Peyer's patch (tissue), 4 donors: ENCODE measurements at regions not wholly inside any gene's neighbourhood (a gene's known extent, or its start where the extent isn't known, plus 50 kb on each side); places are given as distances from the start of the nearest gene placed in this dataset.

Experiments used
- DNase-seq, 3 donors: peaks; one replicate each; pipeline ENCODE4 v3.0.0-alpha.2; 2017 to 2019
- H3K27ac ChIP-seq, 4 donors: fragments of 200-600 bp; sonication (generic); one replicate each; pipeline ENCODE4 v1.5.1; 2016 to 2019
- H3K27me3 ChIP-seq, 2 donors: fragments of 200-600 bp; sonication (generic); one replicate each; pipeline ENCODE4 v1.5.1; 2019
- H3K36me3 ChIP-seq, 3 donors: fragments of 200-600 bp; sonication (generic); one replicate each; pipeline ENCODE4 v1.5.1; 2016 to 2019
- H3K4me1 ChIP-seq, 4 donors: fragments of 200-600 bp; sonication (generic); one replicate each; pipeline ENCODE4 v1.5.1; 2016 to 2019
- H3K4me3 ChIP-seq, 4 donors: fragments of 200-600 bp; sonication (generic); 1 replicate in 3 of 4; 2 replicates in 1 of 4; pipeline ENCODE4 v1.5.1; 2016 to 2019; ENCODE audit warnings: mild to moderate bottlenecking in 1 of 4
- H3K9me3 ChIP-seq, 4 donors: fragments of 200-600 bp; sonication (generic); one replicate each; pipeline ENCODE4 v1.5.1; 2016 to 2019; ENCODE audit warnings: mild to moderate bottlenecking in 1 of 4
- POLR2A ChIP-seq, 2 donors: fragments of 450-650 bp; IDR thresholded peaks; one replicate each; pipeline ENCODE4 v1.5.1; 2017; ENCODE audit warnings: antibody characterized with exemption in 2 of 2, mild to moderate bottlenecking in 2 of 2, moderate library complexity in 2 of 2
- TF ChIP-seq, protein P1 (sequence below), 6 experiments: fragments of 450-650 bp in 4 of 6; fragments of 200-600 bp in 2 of 6; sonication (generic) in 1 of 6; IDR thresholded peaks; one replicate each; pipeline ENCODE4 v1.5.1; 2017 to 2019; ENCODE audit warnings: antibody characterized with exemption in 6 of 6, mild to moderate bottlenecking in 3 of 6, moderate library complexity in 1 of 6

DNA sequence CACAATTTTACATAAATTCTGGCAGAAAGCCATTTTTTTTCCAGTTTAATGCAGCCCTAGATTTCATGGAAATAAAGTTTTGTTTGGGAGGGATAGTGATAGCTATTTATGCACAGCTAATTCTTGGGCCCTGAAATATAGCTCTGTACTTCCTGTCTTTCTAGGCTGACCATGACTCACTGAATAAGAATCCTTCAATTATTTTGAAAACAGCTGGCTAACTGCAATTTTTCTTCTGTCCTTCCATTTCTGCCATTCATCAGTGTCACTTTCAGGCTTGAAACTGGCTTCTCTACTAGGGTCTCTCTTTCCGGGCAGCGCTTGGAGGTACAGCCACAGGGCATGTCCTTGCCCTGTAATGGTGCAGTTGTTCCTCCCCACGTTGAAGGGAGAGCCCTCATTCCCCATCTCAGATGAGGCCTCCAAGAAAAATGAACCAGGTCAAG lies 97.1 kb upstream of the TMEM178A start:
- Histone ChIP-seq H3K9me3 (peaks cover 0 to 3% (median 1%) of the 10 kb centered on the region in 4 donors), H3K27ac (no peak overlapping the region), H3K27me3 (no peaks in the 10 kb centered on the region), H3K4me1 (peaks cover 0 to 4% (median 0%) of the 10 kb centered on the region in 4 donors), H3K4me3 (no peak overlapping the region), H3K36me3 (no peaks in the 10 kb centered on the region)
- DNase-seq = no peak
- TF ChIP-seq, protein P1, sequence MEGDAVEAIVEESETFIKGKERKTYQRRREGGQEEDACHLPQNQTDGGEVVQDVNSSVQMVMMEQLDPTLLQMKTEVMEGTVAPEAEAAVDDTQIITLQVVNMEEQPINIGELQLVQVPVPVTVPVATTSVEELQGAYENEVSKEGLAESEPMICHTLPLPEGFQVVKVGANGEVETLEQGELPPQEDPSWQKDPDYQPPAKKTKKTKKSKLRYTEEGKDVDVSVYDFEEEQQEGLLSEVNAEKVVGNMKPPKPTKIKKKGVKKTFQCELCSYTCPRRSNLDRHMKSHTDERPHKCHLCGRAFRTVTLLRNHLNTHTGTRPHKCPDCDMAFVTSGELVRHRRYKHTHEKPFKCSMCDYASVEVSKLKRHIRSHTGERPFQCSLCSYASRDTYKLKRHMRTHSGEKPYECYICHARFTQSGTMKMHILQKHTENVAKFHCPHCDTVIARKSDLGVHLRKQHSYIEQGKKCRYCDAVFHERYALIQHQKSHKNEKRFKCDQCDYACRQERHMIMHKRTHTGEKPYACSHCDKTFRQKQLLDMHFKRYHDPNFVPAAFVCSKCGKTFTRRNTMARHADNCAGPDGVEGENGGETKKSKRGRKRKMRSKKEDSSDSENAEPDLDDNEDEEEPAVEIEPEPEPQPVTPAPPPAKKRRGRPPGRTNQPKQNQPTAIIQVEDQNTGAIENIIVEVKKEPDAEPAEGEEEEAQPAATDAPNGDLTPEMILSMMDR (IDR thresholded peaks at IDR 0.05) = no peak
- TF ChIP-seq POLR2A (IDR thresholded peaks at IDR 0.05) = no peak

DNA sequence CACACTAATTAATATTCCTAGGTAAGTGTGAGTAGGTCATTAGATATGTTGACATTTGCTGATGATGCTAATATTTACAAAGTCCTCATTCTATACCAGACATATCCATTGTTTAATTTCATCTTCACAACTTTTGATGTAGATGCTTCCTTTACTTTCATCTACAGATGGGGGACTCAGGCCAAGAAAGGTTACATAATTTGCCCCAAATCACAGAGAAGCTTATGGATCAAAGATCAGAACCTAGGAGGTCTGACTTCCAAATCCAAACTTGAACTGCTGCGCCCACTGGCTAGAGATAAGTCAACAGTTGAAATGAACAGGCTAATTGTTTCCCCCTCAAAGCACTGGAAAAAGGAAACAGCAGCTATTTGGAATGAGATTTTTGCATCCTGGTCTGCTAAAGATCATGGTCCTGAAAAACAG lies 95.6 kb upstream of the TMEM178A start:
- DNase-seq = no peak
- Histone ChIP-seq H3K9me3 (peaks cover 0 to 2% (median 0%) of the 10 kb centered on the region in 4 donors), H3K4me3 (no peak overlapping the region), H3K27me3 (no peaks in the 10 kb centered on the region), H3K36me3 (no peaks in the 10 kb centered on the region), H3K4me1 (peaks cover 0 to 4% (median 0%) of the 10 kb centered on the region in 4 donors), H3K27ac (no peak overlapping the region)
- TF ChIP-seq POLR2A (IDR thresholded peaks at IDR 0.05) = no peak
- TF ChIP-seq, protein P1 (IDR thresholded peaks at IDR 0.05) = no peak

DNA sequence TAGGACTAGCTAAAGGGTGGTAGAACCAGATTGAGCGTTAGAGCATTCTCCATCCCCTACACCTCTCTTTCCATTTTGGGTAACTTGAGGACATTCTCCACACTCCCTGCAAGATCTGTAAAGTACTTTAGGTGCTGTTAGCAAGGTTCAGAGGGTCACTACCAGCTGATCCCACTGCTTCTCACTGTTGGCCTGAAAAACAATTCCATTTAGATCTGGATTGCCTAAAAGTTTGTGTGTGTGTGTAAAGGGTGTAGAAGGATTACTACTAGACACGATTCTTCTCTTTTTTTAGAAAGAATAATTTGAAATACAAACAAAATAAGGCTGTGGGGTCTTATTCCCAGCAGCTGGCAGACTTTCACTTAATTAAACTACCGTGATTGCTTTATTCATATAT lies 95.1 kb upstream of the TMEM178A start:
- TF ChIP-seq POLR2A (IDR thresholded peaks at IDR 0.05) = no peak
- TF ChIP-seq, protein P1 (IDR thresholded peaks at IDR 0.05) = no peak
- H3K4me1 ChIP-seq = peaks cover 0 to 4% (median 0%) of the 10 kb centered on the region in 4 donors
- DNase-seq = no peak
- H3K27ac ChIP-seq = no peak overlapping the region
- H3K27me3 ChIP-seq = no peaks in the 10 kb centered on the region
- no peak overlapping the region for H3K4me3 ChIP-seq
- no peaks in the 10 kb centered on the region for H3K36me3 ChIP-seq
- no peaks in the 10 kb centered on the region for H3K9me3 ChIP-seq

DNA sequence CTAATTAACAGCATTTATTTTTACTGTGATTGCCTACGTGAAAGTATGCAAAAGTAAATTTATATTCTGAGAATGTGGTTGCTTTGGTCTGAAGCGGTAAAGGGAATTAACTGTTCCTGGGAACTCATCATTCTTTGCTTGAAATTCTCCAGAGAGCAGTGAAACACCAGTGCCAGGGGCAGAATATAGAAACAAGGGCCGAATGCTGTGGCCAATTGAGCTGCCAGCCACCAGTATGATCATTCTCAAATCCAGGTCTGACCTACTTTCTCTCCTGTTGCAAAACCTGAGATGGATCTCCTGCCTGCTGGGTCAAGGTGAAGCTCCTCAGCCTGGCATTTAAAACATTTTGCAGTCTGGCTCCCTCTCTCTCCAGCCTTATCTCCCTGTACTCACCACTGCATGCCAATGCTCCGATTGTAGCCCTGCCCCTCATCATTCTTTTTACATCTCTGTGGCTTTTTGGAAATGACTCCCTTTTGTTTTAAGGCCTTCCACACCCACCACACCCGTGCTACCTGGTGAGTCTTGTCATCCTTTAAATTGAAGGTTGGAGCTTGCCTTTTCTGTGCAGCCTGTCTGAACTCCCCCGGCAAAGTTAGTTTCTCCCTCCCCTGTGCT lies 94.5 kb upstream of the TMEM178A start:
- TF ChIP-seq, protein P1 (IDR thresholded peaks at IDR 0.05) = no peak
- TF ChIP-seq POLR2A (IDR thresholded peaks at IDR 0.05) = no peak

DNA sequence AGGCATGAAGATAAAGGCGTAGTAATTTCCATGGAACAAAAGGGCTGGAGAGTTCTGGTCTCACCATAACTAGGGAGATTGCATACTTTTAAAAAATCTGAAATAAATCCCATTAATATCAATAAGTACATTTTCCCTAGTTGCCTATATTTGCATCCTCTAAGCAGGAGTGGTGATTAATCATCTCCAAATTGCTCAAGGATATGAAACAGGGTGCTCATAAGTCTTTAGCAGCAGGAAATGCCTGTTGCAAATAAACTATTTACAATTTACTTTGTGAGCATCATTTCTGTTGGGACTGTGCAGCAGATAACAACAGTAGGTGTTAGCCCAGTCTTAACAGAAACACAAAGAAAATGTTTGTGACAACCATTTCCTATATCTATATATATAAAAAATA lies 92.4 kb upstream of the TMEM178A start:
- peaks cover 0 to under 1% (median 0%) of the 10 kb centered on the region in 4 donors for H3K4me1 ChIP-seq
- no peak for TF ChIP-seq POLR2A (IDR thresholded peaks at IDR 0.05)
- no peaks in the 10 kb centered on the region for H3K27me3 ChIP-seq
- no peak for DNase-seq
- no peak overlapping the region for H3K27ac ChIP-seq
- no peaks in the 10 kb centered on the region for H3K36me3 ChIP-seq
- H3K9me3 ChIP-seq = no peaks in the 10 kb centered on the region
- no peak overlapping the region for H3K4me3 ChIP-seq

More for the DNA sequence above, 94.5 kb upstream of the TMEM178A start:
- Histone ChIP-seq H3K4me3 (no peak overlapping the region), H3K27ac (no peak overlapping the region), H3K9me3 (no peaks in the 10 kb centered on the region), H3K27me3 (no peaks in the 10 kb centered on the region), H3K36me3 (no peaks in the 10 kb centered on the region), H3K4me1 (peaks cover 0 to 4% (median 0%) of the 10 kb centered on the region in 4 donors)
- no peak for DNase-seq

DNA sequence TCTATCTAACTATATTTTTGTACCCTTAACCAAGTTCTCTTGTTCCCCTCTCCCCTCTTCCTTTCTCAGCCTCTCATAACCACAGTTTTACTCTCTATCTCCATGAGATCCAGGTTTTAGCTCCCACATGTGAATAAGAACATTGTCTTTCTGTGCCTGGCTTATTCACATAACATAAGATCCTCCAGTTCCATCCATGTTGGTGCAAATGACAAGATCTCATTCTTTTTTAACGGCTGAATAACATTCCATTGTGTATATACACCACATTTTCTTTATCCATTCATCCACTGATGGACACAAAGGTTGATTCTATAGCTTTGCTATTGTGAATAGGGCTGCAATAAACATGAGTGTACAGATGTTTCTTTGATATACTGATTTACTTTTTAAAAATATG lies 83.9 kb upstream of the TMEM178A start:
- TF ChIP-seq, protein P1 (IDR thresholded peaks at IDR 0.05) = no peak
- no peak for TF ChIP-seq POLR2A (IDR thresholded peaks at IDR 0.05)
- peaks cover 0 to 6% (median 0%) of the 10 kb centered on the region in 4 donors for H3K9me3 ChIP-seq
- no peak overlapping the region for H3K27ac ChIP-seq
- H3K4me1 ChIP-seq = no peaks in the 10 kb centered on the region
- H3K27me3 ChIP-seq = no peaks in the 10 kb centered on the region
- no peak overlapping the region for H3K4me3 ChIP-seq
- H3K36me3 ChIP-seq = no peaks in the 10 kb centered on the region
- DNase-seq = no peak
